ENCODE measurements at regions not wholly inside any gene's neighbourhood (a gene's known extent, or its start where the extent isn't known, plus 50 kb on each side); places are given as distances from the start of the nearest gene placed in this dataset.

GRCh38 chr21:38884440-38884839, 78.7 kb downstream of the ETS2 start:
- no peak for DNase-seq (ENCODE audit: low read depth)

DNA sequence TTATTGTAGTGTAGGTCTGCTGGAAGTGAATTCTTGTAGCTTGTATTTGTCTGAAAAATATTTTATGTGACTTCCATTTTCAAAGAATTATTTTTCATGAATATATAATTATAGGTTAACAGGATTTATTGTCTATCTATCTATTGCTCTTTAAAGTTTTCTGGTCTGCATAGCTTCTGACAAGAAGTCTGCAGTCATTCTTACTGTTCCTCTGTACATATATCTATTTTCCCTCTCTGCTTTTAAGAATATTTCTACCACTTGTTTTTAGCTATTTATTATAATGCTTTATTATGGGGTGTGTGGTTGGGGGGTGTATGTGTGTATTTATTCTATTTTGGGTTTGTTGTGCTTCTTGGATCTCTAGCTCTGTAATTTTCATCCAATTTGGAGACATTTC, 77.4 kb downstream of the ETS2 start:
- DNase-seq (ENCODE audit: low read depth), result no peak

- no peak for DNase-seq (ENCODE audit: low read depth)
Observed at GRCh38 chr21:38881131-38881530, 75.4 kb downstream of the ETS2 start.

DNA sequence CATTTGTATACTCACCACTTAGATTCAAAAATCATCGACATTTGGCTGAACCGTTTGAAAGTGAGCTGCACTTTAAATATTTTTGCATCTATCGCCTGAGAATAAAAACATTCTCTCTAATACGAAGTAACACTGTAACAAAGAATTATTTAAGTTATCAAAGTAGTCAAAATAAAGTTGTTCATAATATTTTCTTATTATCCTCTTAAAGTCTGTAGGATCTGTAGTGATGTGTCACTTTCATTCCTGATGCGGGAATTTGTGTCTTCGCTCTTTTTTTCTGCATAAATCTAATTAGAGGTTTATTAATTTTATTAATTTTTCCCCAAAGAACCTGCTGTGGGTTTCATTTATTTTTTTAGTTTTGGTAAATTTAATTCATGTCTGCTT, 74.8 kb downstream of the ETS2 start:
- DNase-seq (ENCODE audit: low read depth), result no peak

DNA sequence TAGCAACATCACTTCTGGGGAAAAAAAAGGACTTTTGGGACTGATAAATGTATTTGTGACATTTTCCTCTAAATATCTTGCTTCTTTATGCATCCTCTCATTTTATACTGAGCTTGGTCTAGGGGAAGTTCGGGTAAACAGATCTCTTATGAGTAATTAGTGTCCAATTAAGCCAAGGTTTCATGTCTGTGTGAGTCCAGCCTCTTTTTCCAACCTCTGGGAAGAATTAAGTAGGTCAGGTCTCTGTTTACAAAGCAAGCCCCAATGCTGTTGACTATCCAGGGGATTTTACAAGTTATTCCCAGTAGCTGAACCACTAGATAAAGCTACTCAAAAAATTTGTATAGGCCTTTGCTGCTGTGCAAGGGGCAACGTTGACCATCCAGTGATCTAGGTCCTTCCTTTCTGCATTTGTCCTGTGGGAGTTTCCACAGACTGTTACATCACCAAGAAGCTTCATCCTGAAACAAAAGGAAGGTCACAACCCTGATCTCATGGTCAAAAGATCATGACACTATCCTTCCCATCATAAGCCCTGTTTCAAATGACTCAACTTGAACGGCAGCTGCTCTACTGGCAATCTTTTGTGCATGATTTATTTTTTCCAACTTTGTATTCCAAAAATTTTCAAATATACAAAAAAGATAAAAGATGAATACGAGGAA, 74.3 kb downstream of the ETS2 start:
- DNase-seq (ENCODE audit: low read depth), result no peak

GRCh38 chr21:38878379-38879179, 72.8 kb downstream of the ETS2 start:
- DNase-seq (ENCODE audit: low read depth), result no peak

DNA sequence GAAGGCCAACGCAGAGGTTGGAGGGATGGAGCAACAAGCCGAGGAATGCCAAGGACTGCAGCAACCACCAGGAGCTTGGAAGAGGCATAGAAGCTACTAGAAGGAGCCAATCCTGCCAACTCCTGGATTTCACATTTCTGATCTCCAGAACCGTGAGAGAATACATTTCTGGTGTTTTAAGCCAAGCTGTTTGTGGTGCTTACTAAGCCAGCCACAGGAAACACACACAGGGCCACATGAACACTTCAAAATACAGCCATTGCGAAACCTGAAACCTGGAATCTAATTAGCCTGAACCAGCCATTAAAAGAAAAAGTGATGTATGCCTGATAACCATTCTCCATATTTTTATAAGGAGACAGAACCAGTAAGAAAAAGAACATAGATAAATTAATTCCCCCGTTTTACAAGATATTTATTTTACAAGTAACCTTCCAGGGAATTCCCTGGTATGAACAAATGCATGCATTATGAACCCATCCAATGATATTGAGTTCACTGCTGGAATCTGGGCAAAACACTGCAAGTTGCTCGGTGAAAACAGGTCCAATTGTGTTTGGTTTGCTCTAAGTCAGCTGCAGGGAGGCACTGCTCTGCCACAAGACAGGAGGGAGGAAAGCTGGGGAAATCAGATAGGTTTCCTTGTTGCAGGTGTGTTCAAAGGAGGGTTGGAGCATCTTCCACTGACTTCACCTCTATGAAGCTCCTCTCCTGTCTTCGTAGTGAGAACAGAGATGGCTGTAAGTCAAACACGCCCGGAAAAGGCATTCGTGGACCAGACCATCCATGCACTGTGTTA, 70.2 kb downstream of the ETS2 start:
- DNase-seq (ENCODE audit: low read depth), result no peak

All from stromal cell of bone marrow (primary cell).